H1 (cell line): ENCODE measurements at regions not wholly inside any gene's neighbourhood (a gene's known extent, or its start where the extent isn't known, plus 50 kb on each side); places are given as distances from the start of the nearest gene placed in this dataset.
"Not testable (repeated sequence)": the region's sequence is repeated elsewhere in the genome, so short reads cannot be mapped to it uniquely, and the experiment has no call there.

Source experiments
- CTCF ChIA-PET: fragments of 300-600 bp; sonication (Branson Sonifier 250); formaldehyde crosslinking; loops from one replicate; lab custom pipeline; 2021; ENCODE audit not compliant: partially characterized antibody; lab: Charles Lee
- POLR2A ChIA-PET: fragments of 300-600 bp; sonication (Branson Sonifier 250); formaldehyde crosslinking; loops from one replicate; lab custom pipeline; 2021; ENCODE audit warnings: inconsistent platforms; ENCODE audit not compliant: partially characterized antibody; lab: Charles Lee
- DNase-seq, 2 experiments: peaks; one replicate each; pipeline versions ENCODE4 v3.0.0 to v3.0.0-alpha.2; 2010 to 2022; ENCODE audit warnings: low spot score in 2 of 2, low read depth in 1 of 2, mixed read lengths in 1 of 2
- FAIRE-seq: peaks from 2 replicates; lab custom pipeline; 2011; peaks lifted over from hg19 to GRCh38; lab: Jason Lieb, UNC
- H2AFZ ChIP-seq: 2 replicates; pipeline ENCODE4 v1.8.1; 2012; ENCODE audit warnings: low read length, inconsistent platforms
- H2AK5ac ChIP-seq: 2 replicates; pipeline ENCODE4 v1.6.1; 2013; ENCODE audit warnings: low read depth, low read length
- H2BK120ac ChIP-seq: replicated peaks from 2 replicates; pipeline ENCODE3; 2013; ENCODE audit warnings: low read depth, low read length, inconsistent platforms
- H2BK12ac ChIP-seq: 2 replicates; pipeline ENCODE4 v1.6.1; 2013; ENCODE audit warnings: low read depth, low read length
- H2BK15ac ChIP-seq: 2 replicates; pipeline ENCODE4 v1.6.1; 2013; ENCODE audit warnings: low read length
- H2BK20ac ChIP-seq: 2 replicates; pipeline ENCODE4 v1.6.1; 2013; ENCODE audit warnings: low read length
- H2BK5ac ChIP-seq: 2 replicates; pipeline ENCODE4 v1.6.1; 2013; ENCODE audit warnings: low read depth, low read length
- H3K14ac ChIP-seq: 2 replicates; pipeline ENCODE4 v1.6.1; 2013; ENCODE audit warnings: inconsistent platforms; ENCODE audit not compliant: insufficient read length
- H3K18ac ChIP-seq: 2 replicates; pipeline ENCODE4 v1.6.1; 2013; ENCODE audit warnings: low read length; ENCODE audit errors: extremely low read depth
- H3K23ac ChIP-seq: 2 replicates; pipeline ENCODE4 v1.6.1; 2013; ENCODE audit warnings: inconsistent platforms; ENCODE audit not compliant: insufficient read length
- H3K23me2 ChIP-seq: 2 replicates; pipeline ENCODE4 v1.6.1; 2013; ENCODE audit warnings: low read depth, low read length
- H3K27ac ChIP-seq: 2 replicates; pipeline ENCODE4 v1.6.1; 2011; ENCODE audit warnings: low read depth, low read length, inconsistent platforms
- H3K27me3 ChIP-seq, 4 experiments: replicated peaks in 1 of 4; 1 replicate in 1 of 4; 2 replicates in 3 of 4; pipeline versions ENCODE4 v1.6.1 to v1.8.1; 2011 to 2013; ENCODE audit warnings: low read length in 3 of 4, mild to moderate bottlenecking in 3 of 4, inconsistent platforms in 2 of 4, mixed read lengths in 2 of 4, moderate library complexity in 1 of 4; ENCODE audit not compliant: control insufficient read depth in 3 of 4, insufficient read depth in 3 of 4; ENCODE audit errors: extremely low read depth in 1 of 4
- H3K36me3 ChIP-seq, 4 experiments: 2 replicates each; pipeline versions ENCODE4 v1.6.1 to v1.8.1; 2011 to 2013; ENCODE audit warnings: mild to moderate bottlenecking in 4 of 4, low read length in 3 of 4, moderate library complexity in 2 of 4, control low read depth in 1 of 4, inconsistent platforms in 1 of 4; ENCODE audit not compliant: insufficient read depth in 4 of 4, control insufficient read depth in 2 of 4
- H3K4ac ChIP-seq: replicated peaks from 2 replicates; pipeline ENCODE3; 2013; ENCODE audit warnings: low read length, low read depth, mixed read lengths, inconsistent platforms; ENCODE audit not compliant: insufficient read length
- H3K4me1 ChIP-seq, 4 experiments: replicated peaks in 1 of 4; 1 replicate in 1 of 4; 2 replicates in 3 of 4; pipeline versions ENCODE4 v1.6.1 to v1.8.1; 2011 to 2013; ENCODE audit warnings: low read length in 3 of 4, inconsistent platforms in 2 of 4, mixed read lengths in 1 of 4; ENCODE audit not compliant: insufficient read depth in 4 of 4, control insufficient read depth in 3 of 4
- H3K4me2 ChIP-seq, 2 experiments: 2 replicates each; pipeline versions ENCODE4 v1.6.1 to v1.8.1; 2011 to 2013; ENCODE audit warnings: low read depth in 2 of 2, low read length in 2 of 2, control low read depth in 1 of 2, inconsistent platforms in 1 of 2, mild to moderate bottlenecking in 1 of 2; ENCODE audit not compliant: insufficient read depth in 1 of 2
- H3K4me3 ChIP-seq, 4 experiments: fragments of 200-600, 300-600 bp in 1 of 4; sonication (generic), shearing (Covaris generic), sonication (Bioruptor Twin) in 1 of 4; 2 replicates each; pipeline versions ENCODE4 v1.5.1 to v1.8.1; 2011 to 2016; ENCODE audit warnings: low read length in 4 of 4, low read depth in 3 of 4, control low read depth in 2 of 4, inconsistent platforms in 2 of 4, mild to moderate bottlenecking in 2 of 4, mixed read lengths in 1 of 4, moderate library complexity in 1 of 4; ENCODE audit not compliant: insufficient read depth in 2 of 4; ENCODE audit errors: extremely low read depth in 1 of 4
- H3K56ac ChIP-seq: replicated peaks from 2 replicates; pipeline ENCODE3; 2013; ENCODE audit warnings: low read depth, mild to moderate bottlenecking, mixed read lengths, low read length, inconsistent platforms; ENCODE audit not compliant: insufficient read length
- H3K79me1 ChIP-seq: 2 replicates; pipeline ENCODE4 v1.6.1; 2013; ENCODE audit warnings: low read depth, low read length, control low read depth
- H3K79me2 ChIP-seq, 2 experiments: 2 replicates each; pipeline versions ENCODE4 v1.6.1 to v1.8.1; 2012 to 2013; ENCODE audit warnings: low read length in 2 of 2, mild to moderate bottlenecking in 2 of 2, inconsistent platforms in 1 of 2; ENCODE audit not compliant: insufficient read depth in 2 of 2, control insufficient read depth in 1 of 2
- H3K9ac ChIP-seq, 4 experiments: replicated peaks in 1 of 4; 1 replicate in 1 of 4; 2 replicates in 3 of 4; pipeline versions ENCODE4 v1.6.1 to v1.8.1; 2011 to 2013; ENCODE audit warnings: low read depth in 3 of 4, low read length in 3 of 4, control low read depth in 2 of 4, mild to moderate bottlenecking in 2 of 4, moderate library complexity in 2 of 4, inconsistent platforms in 1 of 4; ENCODE audit errors: extremely low read depth in 1 of 4
- H3K9me3 ChIP-seq, 2 experiments: 2 replicates each; pipeline versions ENCODE4 v1.6.1 to v1.8.1; 2012 to 2013; ENCODE audit warnings: mild to moderate bottlenecking in 2 of 2, moderate library complexity in 2 of 2, control low read depth in 1 of 2, inconsistent platforms in 1 of 2, low read depth in 1 of 2, low read length in 1 of 2, mixed read lengths in 1 of 2; ENCODE audit not compliant: insufficient read depth in 2 of 2
- H4K20me1 ChIP-seq, 2 experiments: replicated peaks in 1 of 2; 2 replicates each; pipeline versions ENCODE3 to v1.8.1; 2011 to 2013; ENCODE audit warnings: inconsistent platforms in 2 of 2, low read length in 2 of 2, mild to moderate bottlenecking in 1 of 2; ENCODE audit not compliant: insufficient read depth in 2 of 2, control insufficient read depth in 1 of 2
- H4K5ac ChIP-seq: 2 replicates; pipeline ENCODE4 v1.6.1; 2013; ENCODE audit warnings: low read length, low read depth, mixed read lengths, inconsistent platforms; ENCODE audit not compliant: insufficient read length
- H4K8ac ChIP-seq: 2 replicates; pipeline ENCODE4 v1.8.0; 2013; ENCODE audit warnings: mild to moderate bottlenecking, moderate library complexity, low read length, inconsistent platforms; ENCODE audit not compliant: insufficient read depth; ENCODE audit errors: extremely low read depth
- H4K91ac ChIP-seq: replicated peaks from 2 replicates; pipeline ENCODE3; 2013; ENCODE audit warnings: low read length, mixed read lengths, inconsistent platforms; ENCODE audit not compliant: insufficient read length
- WGBS, 2 experiments: shearing (Covaris generic) in 1 of 2; methylation state at CpG; one replicate each; pipeline versions ENCODE4 v1.1.6 to v1.1.7; 2013 to 2015; ENCODE audit warnings: low lambda C conversion rate in 2 of 2, mixed read lengths in 2 of 2, inconsistent platforms in 1 of 2, low coverage in 1 of 2, missing lambda C conversion rate in 1 of 2; ENCODE audit not compliant: insufficient replicate concordance in 2 of 2, insufficient coverage in 1 of 2, insufficient read length in 1 of 2; ENCODE audit errors: extremely low coverage in 1 of 2, missing lambda C conversion rate in 1 of 2; 5-methylcytosine and 5-hydroxymethylcytosine counted together

- H2BK120ac ChIP-seq, H2BK20ac ChIP-seq, H2BK5ac ChIP-seq, H3K4me1 ChIP-seq, H3K4me3 ChIP-seq, H3K23me2 ChIP-seq, H3K4me2 ChIP-seq, H3K79me2 ChIP-seq, H3K36me3 ChIP-seq, H4K20me1 ChIP-seq, H3K4ac ChIP-seq, FAIRE-seq, H4K8ac ChIP-seq, POLR2A ChIA-PET, H3K79me1 ChIP-seq, H3K56ac ChIP-seq, H4K91ac ChIP-seq, H3K27me3 ChIP-seq, DNase-seq, CTCF ChIA-PET, H3K9ac ChIP-seq, H2AFZ ChIP-seq, H3K23ac ChIP-seq, H2BK12ac ChIP-seq, H2BK15ac ChIP-seq, H4K5ac ChIP-seq, H3K9me3 ChIP-seq, H2AK5ac ChIP-seq, H3K27ac ChIP-seq, H3K14ac ChIP-seq, H3K18ac ChIP-seq: not testable (repeated sequence)
Observed at GRCh38 chr1:146306651-146307050, 77.8 kb upstream of the NOTCH2NLA start.

GRCh38 chr1:146305442-146305841, 76.6 kb upstream of the NOTCH2NLA start:
- H2BK15ac ChIP-seq, FAIRE-seq, H2AK5ac ChIP-seq, H4K5ac ChIP-seq, POLR2A ChIA-PET, H3K4me1 ChIP-seq, H2BK5ac ChIP-seq, H4K20me1 ChIP-seq, H3K18ac ChIP-seq, H3K4ac ChIP-seq, CTCF ChIA-PET, H2BK12ac ChIP-seq, H3K9me3 ChIP-seq, DNase-seq, H3K23ac ChIP-seq, H2BK120ac ChIP-seq, H3K79me1 ChIP-seq, H3K27me3 ChIP-seq, H4K91ac ChIP-seq, H4K8ac ChIP-seq, H2AFZ ChIP-seq, H2BK20ac ChIP-seq, H3K23me2 ChIP-seq, H3K14ac ChIP-seq, H3K79me2 ChIP-seq, H3K36me3 ChIP-seq, H3K9ac ChIP-seq, H3K4me3 ChIP-seq, H3K27ac ChIP-seq, H3K56ac ChIP-seq, H3K4me2 ChIP-seq: not testable (repeated sequence)
- no CpG with 5 or more reads among the region's 2 CpGs for WGBS, 2 experiments
